ENCODE measurements at regions not wholly inside any gene's neighbourhood (a gene's known extent, or its start where the extent isn't known, plus 50 kb on each side); places are given as distances from the start of the nearest gene placed in this dataset.
"Not testable (repeated sequence)": the region's sequence is repeated elsewhere in the genome, so short reads cannot be mapped to it uniquely, and the experiment has no call there.

GRCh38 chr14:23894362-23895052 lies 59.1 kb upstream of the DHRS4 start:
- Histone ChIP-seq H3K4me3 (no peak overlapping the region), H3K9me3 (no peaks in the 10 kb centered on the region), H3K4me1 (no peaks in the 10 kb centered on the region), H3K36me3 (no peaks in the 10 kb centered on the region), H3K27me3 (ENCODE audit: low read depth) (no peaks in the 10 kb centered on the region), H3K27ac (no peak overlapping the region)
- DNase-seq (no peak), ATAC-seq (no peak)
- TF ChIP-seq CTCF (IDR thresholded peaks at IDR 0.05), result no peak
- intact Hi-C loops (cut with DNase I), result no loop called here

GRCh38 chr14:23895053-23895419 lies 58.5 kb upstream of the DHRS4 start:
- Histone ChIP-seq H3K27me3 (ENCODE audit: low read depth) (no peaks in the 10 kb centered on the region), H3K36me3 (no peaks in the 10 kb centered on the region), H3K4me3 (no peak overlapping the region), H3K27ac (no peak overlapping the region), H3K9me3 (no peaks in the 10 kb centered on the region), H3K4me1 (no peaks in the 10 kb centered on the region)
- intact Hi-C loops (cut with DNase I), result no loop called here
- TF ChIP-seq CTCF (IDR thresholded peaks at IDR 0.05), result no peak
- DNase-seq (no peak), ATAC-seq (no peak)

GRCh38 chr14:23895480-23895879 lies 58.1 kb upstream of the DHRS4 start:
- H3K27me3 ChIP-seq (ENCODE audit: low read depth), result no peaks in the 10 kb centered on the region
- DNase-seq, result no peak
- no peaks in the 10 kb centered on the region for H3K4me1 ChIP-seq
- no peak overlapping the region for H3K27ac ChIP-seq
- ATAC-seq, result no peak
- TF ChIP-seq CTCF (IDR thresholded peaks at IDR 0.05), result no peak
- H3K36me3 ChIP-seq, result no peaks in the 10 kb centered on the region
- H3K9me3 ChIP-seq, result no peaks in the 10 kb centered on the region
- H3K4me3 ChIP-seq, result no peak overlapping the region
- intact Hi-C loops (cut with DNase I), result no loop called here

- H3K27ac ChIP-seq, result no peak overlapping the region
- TF ChIP-seq CTCF (IDR thresholded peaks at IDR 0.05), result no peak
- no peak overlapping the region for H3K4me3 ChIP-seq
- no peaks in the 10 kb centered on the region for H3K4me1 ChIP-seq
- intact Hi-C loops (cut with DNase I), result no loop called here
- H3K9me3 ChIP-seq, result no peaks in the 10 kb centered on the region
- H3K36me3 ChIP-seq, result no peaks in the 10 kb centered on the region
- DNase-seq (no peak), ATAC-seq (no peak)
- no peaks in the 10 kb centered on the region for H3K27me3 ChIP-seq (ENCODE audit: low read depth)
Measured at GRCh38 chr14:23896609-23897153, 56.9 kb upstream of the DHRS4 start.

- DNase-seq; H3K36me3 ChIP-seq; intact Hi-C loops (cut with DNase I); H3K4me1 ChIP-seq; H3K27me3 ChIP-seq (ENCODE audit: low read depth); H3K27ac ChIP-seq; ATAC-seq; H3K4me3 ChIP-seq; H3K9me3 ChIP-seq: not testable (repeated sequence)
Measured at GRCh38 chr14:23897291-23897690, 56.3 kb upstream of the DHRS4 start.

GRCh38 chr14:23898359-23898758 lies 55.2 kb upstream of the DHRS4 start:
- H3K27ac ChIP-seq; ATAC-seq; H3K36me3 ChIP-seq; intact Hi-C loops (cut with DNase I); DNase-seq; H3K27me3 ChIP-seq (ENCODE audit: low read depth); H3K9me3 ChIP-seq; H3K4me1 ChIP-seq; H3K4me3 ChIP-seq: not testable (repeated sequence)

All from lower lobe of right lung (tissue), 2 donors.